DMS79 treated with DMSO at 0.1 percent for 48 hours (cell line): ENCODE measurements at regions not wholly inside any gene's neighbourhood (a gene's known extent, or its start where the extent isn't known, plus 50 kb on each side); places are given as distances from the start of the nearest gene placed in this dataset.
"Not testable (repeated sequence)": the region's sequence is repeated elsewhere in the genome, so short reads cannot be mapped to it uniquely, and the experiment has no call there.

Experiments
- DNase-seq: peaks from one replicate; lab custom pipeline; 2025; lab: John Stamatoyannopoulos, UW

DNA sequence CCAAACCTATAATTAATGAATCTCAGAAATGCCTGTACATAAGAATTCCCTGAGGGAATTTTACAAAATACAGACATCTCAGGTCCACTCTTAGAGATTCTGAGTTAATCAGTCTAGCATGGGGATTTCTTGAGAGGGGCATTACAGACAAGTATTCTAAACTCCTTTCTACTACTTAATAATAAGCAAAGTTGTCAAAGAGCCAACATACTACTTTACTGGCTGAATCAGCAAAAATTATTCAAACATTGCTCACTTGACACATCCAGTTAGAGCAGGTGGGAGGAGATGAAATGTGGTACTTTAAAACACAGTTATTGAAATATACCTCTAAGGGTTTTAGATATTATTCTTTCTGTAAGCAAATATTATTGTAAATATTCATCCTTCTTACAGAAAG is 1164.7 kb downstream of the CDY2B start:
- no peak for DNase-seq

DNA sequence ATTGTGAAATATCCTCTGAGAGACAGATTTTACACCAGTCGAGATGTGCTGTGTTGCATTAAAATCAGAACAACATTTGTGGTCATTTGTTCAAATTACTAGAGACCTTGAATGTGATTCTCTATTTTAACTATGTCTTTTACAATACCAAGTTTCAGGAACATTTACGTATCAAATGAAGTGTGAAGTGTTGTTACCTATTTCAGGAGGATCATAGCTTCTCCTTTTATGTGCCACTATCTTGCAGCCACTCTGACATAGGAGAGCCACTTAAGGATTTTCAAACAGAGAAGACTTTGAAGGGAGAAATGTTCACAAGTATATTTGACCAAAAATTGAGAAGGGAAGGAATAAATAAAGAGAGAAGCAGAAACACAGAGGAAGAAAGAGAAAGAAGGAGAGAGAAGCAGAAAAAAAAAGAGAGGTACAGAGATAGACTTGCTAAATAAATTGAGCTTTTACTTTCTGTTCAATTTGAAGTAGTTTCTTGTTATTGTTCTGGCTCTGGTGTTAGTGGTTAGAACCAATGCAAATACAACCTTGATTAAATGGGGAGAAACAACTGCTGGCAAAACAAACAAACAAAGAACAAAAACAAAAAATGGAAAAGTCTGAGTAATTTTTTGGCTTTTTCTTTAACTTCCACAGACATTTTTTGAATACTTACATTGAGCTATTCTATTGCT is 1206.8 kb downstream of the CDY2B start:
- peak; percentile 11 for DNase-seq

DNA sequence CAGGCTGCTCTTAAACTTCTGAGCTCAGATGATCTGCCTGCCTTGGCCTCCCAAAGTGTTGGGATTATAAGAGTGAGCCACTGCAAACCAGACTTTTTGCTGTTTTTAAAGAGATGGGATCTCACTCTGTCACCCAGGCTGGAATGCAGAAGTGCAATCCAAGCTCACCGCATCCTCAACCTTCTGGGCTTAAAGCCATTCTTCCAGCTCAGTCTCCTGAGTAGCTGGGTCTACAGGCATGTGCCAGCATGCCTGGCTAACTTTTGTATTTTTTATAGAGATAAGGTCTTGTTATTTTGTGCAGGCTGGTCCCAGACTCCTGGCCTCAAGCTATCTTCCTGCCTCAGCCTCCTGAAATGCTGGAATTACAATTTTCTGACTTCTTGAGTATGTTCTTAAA is 1211.6 kb downstream of the CDY2B start:
- peak; percentile 42 for DNase-seq

DNA sequence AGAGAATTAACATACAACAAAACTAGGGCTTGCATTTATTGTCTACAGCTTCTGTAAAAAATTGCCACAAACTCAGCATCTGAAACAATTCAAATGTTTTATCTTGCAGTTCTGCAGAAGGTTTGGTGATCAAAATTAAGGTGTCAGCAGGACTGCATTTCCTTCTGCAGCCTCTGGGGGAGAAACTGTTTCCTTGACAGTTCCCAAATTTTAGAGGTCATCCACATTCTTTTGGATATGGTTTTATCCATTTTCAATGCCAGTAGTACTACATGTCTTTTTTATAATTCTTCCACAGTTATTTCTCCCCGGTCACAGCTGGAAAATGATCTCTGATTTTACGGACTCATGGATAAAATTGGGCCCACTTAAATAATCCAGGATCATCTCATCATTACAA is 1217.3 kb downstream of the CDY2B start:
- no peak for DNase-seq

DNA sequence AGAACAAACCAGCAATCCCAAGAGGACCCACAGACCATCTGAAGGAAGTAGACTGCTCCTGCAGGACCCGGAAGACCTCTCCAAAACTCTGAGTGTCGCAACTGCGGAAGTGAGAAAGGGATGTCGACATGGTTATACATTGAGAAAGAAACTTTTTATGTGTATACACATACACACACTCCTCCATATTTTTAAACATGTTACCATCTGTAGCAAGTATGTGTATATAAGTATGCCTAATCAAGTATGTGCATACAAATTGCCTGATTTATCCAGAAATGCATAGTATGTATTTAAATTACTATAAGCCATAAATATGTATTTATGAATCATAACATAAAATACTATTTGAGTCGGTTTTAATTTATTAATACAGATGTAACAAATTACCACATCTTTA is 1220.7 kb downstream of the CDY2B start:
- DNase-seq, result no peak

DNA sequence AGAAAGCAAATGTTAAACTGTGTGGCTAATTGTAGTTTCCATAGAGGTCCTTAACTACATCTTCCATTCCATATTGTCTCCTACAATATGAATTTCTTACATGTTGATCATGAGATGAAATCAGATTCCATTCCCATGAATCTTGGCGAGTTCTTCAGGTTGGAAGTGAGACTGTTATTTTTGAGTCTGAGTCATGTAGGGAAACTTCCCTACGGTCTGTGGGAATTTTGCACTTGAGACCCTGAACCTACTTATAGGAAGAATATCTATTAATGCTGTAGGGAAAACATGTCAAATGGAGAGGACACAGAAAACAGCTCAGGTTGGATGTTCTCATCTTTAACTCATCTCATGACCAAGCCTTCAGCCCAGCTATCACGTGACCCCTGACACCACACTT is 1226.0 kb downstream of the CDY2B start:
- DNase-seq, result no peak

DNA sequence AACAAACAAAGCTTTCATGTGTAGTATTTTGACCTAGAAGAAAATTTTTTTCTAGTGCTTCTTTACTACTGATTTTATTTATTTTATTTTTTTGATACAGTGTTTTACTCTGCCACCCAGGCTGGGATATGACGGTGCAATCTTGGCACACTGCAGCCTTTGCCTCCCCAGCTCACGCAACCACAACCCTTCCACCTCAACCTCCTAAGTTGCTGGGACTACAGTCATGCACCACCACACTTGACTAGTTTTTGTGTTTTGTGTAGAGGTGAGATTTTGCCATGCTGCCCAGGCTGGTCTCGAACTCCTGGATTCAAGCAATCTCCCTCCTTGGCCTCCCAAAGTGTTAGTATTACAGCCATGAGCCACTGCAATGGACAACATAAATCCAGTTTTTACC is 1234.0 kb downstream of the CDY2B start:
- DNase-seq, result no peak

DNA sequence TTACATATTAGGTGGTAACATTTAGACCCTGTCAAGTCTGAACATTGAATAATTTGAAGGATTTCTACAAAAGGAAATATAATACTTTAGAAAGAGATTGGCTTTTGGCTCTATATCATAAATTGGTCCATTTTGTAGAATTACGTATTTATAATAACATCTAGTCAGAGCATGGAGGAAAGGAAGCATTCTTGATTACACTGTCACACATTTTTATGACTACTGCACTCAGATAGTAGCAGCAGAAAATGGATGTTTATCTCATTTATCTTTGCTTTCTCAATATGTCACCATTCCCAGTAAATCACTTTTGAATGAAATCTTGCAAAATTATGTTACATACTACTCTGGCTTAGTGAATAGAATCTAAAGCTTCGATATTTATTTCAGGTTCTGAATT is 1234.6 kb downstream of the CDY2B start:
- no peak for DNase-seq

DNA sequence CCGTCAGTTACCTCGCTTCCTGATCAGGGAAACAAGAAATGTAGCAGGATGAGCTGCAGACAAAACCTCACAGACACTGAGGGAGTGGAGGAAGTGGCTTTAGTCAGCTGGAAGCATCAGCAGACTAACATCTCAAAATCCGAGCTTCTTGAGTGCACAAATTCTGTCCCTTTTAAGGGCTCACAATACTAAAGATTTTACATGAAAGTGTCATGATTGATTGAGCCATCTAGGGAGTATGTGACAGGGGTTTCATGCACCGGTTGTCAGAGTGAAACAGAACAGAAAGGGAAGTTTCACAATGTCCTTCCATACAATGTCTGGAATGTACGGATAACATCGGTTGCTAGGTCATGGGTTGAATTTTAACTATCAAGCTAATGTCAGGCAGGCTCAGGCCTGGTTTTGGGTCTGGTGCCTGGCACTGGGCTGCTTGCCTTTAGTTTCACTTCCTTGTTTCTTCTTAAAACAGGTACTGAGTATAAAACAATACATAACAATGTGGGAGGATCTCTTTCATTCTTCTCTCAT is 1235.7 kb downstream of the CDY2B start:
- no peak for DNase-seq

DNA sequence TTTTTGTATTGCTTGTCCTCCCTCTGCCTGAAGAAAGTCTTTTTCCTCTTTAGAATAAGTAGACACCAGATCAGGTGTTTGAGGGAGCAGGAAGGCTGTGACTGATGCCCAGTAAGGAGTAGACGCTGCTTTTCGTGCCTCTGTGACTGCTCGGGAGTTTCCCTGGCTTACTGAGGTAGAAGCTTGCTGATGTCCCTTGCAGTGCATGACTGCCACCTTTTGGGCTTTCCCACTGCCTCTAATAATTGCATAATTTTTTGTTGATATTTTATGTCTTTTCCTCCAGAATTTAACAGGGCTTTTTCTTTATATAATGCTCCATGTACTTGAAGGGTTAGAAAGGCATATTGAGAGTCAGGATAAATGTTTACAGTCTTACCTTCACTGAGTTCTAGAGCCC is 1240.2 kb downstream of the CDY2B start:
- DNase-seq, result no peak

DNA sequence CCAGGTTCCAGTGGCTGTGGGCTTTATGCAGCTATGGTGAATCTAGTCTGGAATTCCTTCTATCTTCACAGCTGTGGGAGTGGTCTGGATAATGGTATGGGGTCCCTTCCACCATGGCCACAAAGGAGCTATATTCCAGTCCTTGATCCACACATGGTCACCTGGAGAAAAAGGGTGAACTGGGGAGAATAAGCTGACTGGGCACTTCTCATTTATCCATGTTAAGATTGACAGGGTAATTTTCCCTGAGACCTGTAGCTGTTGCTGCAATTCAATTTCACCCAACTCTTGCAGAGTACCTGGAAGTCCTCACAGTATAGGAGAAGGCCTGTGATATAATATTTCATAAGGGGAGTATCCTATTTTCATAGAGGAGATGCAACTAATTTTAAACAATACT is 1241.3 kb downstream of the CDY2B start:
- not testable (repeated sequence) for DNase-seq

DNA sequence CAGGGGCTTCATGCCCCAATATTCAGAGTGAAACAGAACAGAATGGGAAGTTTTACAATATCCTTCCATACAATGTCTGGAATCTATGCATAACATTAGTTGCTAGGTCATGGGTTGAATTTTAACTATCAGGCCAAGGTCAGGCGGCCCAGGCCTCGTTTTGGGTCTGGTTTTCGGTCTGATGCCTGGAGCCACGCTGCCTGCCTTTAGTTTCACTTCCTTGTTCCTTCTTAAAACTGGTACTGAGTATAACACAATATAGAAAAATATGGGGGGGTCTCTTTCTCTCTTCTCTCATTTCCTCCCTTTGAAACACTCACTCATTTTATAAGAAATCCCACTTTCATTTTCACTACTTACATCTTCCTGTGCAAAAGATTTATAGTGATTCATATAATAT is 1243.8 kb downstream of the CDY2B start:
- DNase-seq, result no peak

DNA sequence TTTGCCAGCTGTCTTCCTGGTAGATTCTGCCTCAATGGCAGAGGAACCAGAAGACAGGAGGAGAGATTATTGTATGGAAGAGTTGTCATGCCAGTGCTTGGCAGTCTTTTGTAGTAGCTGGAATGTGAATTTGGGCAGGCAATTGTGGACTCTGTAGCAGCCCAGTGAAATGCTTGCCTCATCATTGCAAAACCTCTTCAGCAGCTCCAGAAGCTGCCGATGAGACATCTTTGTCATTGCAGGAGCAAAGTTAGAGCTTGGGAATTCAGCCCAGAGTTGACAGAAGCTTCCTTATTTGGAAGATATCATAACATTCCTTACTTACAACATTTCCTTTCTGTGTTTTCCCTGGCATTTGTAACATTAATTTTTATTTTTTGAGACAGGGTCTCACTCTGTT is 1250.9 kb downstream of the CDY2B start:
- no peak for DNase-seq

DNA sequence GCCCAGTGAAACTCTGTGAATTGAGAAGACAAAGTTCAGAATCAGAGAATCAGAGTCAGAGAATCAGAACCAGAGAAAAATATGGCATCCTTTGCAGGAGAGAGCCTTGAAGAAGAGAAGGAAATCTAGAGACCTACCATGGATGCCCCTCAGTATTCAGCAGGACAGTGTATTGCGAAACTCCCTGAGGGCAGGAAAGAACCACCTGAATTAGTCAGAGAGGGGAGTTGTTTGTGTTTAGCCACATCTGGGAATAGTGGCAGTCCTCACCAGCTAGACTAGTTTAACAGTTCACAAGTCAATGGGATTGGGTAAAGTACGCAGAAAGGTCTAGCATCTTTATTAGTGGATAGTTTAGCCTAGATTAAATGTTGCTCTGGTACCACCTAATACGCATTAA is 1252.9 kb downstream of the CDY2B start:
- DNase-seq, result no peak

DNA sequence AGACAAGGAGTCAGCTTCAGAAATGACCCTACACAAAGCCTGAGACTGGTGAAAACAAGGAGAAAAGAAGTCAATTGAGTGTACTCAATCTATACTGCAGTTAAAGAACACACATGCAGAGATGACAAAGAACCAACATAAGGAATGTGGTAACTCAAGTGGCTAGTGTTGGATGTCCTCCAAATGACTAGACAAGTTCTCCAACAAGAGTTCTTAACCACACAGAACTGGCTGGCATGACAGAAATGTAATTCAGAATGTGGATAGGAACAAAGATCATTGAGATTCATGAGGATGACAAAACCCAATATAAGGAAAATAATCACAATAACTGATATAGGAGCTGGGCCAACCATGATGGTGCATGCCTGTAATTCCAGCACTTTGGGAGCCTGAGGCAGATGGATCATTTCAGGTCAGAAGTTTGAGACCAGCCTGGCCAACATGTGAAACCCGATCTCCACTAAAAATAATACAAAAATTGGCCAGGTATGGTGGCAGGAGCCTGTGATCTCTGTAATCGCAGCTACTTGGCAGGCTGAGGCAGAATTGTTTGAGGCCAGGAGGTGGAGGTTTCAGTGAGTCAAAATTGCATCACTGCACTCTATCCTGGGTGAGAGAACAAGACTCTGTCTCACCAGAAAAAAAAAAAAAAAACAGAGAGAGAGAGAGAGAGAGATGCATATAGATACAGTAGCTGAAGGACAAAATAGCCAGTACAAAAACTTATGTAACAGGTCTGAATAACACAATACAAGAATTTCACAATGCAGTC is 1263.6 kb downstream of the CDY2B start:
- no peak for DNase-seq

DNA sequence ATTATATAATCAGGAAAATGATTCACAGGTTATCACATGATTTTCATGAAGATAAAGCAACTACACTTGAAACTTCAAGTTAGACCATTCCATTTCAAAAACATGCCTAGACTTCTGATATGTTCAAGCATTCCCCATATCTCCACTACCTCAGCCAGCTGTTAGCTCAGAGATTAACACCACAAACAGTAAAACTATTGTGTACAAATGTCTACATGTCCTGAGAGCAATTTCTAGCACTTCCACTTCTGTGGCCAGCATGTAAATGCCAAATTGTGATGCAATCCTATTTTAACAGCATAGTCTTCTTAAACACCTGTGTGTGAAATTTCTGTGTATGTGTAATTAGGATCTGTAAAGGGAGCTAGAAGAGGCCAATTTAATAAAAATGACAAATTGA is 1271.3 kb downstream of the CDY2B start:
- DNase-seq, result no peak

DNA sequence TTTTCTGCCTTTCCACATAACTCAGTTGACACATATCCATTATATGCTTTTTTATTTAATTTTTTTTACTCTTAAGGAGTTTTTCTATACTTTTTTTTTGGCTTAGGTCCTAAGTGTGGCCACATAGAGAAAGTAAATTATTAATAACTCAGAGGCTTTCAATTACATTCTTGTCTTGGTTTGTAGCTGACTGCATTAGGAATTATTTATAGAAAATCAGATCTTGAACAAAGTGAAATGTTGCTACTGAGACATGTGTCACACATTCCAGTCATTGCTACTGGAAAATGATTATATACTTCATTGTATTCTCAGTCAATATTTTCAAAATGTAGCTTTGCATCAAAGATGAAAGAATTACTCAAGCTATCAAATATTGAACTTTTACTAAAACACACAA is 1277.9 kb downstream of the CDY2B start:
- DNase-seq, result no peak

DNA sequence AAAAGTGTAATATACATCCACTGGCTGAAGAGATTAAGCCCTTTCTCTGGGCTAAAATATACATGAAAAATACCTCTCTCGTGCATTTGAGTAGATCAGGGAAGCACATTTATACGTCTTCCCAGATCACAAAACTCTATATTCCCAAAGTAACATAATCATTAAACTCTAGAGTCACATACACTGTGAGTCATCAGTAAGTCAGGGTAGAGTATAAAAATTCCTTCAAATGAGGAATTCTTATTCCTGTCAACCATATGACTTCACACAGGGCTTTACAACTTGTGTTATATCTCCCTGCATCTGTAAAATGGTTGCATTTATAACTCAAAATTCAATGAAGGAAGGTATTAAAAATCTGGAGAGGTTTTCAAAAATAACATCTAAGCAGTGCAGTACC is 1278.4 kb downstream of the CDY2B start:
- DNase-seq, result no peak

DNA sequence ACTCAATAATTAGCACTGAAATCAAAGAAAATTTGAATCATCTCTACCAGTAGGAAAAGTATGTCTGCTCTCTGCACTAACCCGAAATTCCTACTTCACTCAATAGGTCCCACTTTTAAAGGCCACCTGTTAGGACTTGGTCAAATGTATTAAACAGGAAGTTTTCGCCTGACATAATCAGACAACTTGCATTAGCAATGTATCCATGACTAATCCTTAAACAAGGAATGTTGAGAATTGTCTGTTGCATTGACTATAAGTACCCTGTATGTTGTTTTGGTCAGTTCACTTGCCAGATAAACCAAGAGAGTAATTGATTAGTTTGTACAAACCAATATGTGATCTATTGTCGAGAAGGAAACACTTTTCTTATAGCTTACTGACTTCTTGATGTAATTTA is 1308.0 kb downstream of the CDY2B start:
- no peak for DNase-seq

DNA sequence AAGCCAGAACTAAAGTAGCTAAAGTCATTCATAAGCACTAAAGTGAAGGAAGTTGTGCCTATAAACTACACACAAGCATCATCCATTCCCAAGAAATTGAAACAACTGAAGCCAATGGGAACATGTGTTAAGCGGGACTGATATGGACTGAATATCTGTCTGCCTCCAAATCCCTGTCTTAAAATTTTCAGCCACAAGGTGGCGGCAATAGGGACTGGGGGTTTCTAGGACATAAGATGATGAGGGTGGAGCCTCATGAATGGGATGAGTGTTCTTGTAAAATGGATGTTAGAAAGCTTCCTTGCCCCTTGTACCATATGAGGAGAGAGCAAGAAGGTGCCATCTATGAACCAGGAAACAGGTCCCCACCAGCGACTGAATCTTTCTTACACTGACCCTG is 1317.5 kb downstream of the CDY2B start:
- DNase-seq, result no peak

DNA sequence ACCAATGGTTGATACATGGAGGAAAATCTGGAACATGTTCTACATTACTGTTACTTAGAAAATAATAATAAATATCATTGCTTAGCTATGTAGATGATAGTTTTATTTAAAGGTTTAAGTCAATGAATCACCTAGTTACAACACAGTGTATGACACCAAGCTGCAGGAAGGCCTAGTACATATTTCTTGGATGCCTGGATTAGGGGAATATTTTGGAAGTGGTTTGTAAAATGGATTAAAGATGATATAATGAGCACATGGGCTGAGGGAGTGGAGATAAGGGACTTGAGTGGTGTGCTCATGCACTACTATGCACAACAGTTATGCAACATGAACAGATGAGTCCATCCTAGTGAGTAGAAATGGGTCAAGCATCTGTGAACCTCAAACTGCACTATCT is 1358.0 kb downstream of the CDY2B start:
- no peak for DNase-seq

DNA sequence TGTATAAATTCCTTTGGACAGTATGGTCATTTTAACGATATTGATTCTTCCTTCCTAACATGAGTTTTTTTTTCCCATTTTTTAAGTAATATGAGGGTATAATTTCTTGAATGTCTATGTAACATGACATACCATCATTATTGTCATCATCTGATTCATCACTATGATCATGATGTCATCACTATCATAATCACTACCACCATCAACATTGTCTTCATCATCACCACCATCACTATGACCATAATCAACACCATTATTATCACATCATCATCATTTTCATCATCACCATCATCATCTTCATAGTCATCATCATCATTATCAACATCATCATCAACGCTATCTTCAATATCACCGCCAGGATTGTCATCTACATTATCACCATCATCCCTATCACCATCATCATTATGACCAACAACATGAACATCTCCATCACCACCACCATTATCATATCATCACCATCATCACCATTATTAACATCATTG is 1377.2 kb downstream of the CDY2B start:
- DNase-seq, result no peak

DNA sequence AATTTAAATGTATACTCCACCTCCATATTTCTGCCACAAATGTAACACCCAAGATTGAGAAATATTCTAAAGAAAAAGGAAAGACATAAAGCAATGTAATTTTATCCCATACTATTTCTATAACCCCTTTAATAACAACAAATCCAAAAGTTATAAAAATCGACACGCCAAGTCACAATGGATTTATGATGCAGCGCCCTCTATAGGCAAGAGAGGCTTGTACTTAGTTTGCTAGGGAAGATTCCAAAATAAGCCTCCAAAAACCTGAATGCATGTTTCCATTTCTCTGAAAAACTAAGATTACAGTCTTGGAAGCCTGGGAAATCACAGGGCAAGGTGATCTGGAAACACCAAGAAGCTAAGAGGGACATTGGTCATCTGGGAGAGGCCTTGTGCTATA is 1389.3 kb downstream of the CDY2B start:
- no peak for DNase-seq
